HFFc6 (cell line): ENCODE measurements at regions not wholly inside any gene's neighbourhood (a gene's known extent, or its start where the extent isn't known, plus 50 kb on each side); places are given as distances from the start of the nearest gene placed in this dataset.

Source experiments
- DNase-seq: peaks from one replicate; pipeline ENCODE4 v3.0.0-alpha.2; 2018
- H3K27ac Mint-ChIP-seq: 2 replicates; pipeline ENCODE4 v1.8.0; 2020; ENCODE audit warnings: mild to moderate bottlenecking, mixed read lengths
- H3K27me3 Mint-ChIP-seq: 2 replicates; pipeline ENCODE4 v1.8.0; 2021; ENCODE audit warnings: mild to moderate bottlenecking, moderate library complexity, mixed read lengths; ENCODE audit not compliant: insufficient read depth
- H3K36me3 Mint-ChIP-seq: 2 replicates; pipeline ENCODE4 v1.8.0; 2021; ENCODE audit warnings: low read depth, mixed read lengths
- H3K4me1 Mint-ChIP-seq: 2 replicates; pipeline ENCODE4 v1.8.0; 2020; ENCODE audit warnings: low read depth, mixed read lengths
- H3K4me3 Mint-ChIP-seq: 2 replicates; pipeline ENCODE4 v1.8.0; 2020; ENCODE audit warnings: mild to moderate bottlenecking, moderate library complexity, mixed read lengths
- H3K9me3 Mint-ChIP-seq: 2 replicates; pipeline ENCODE4 v1.8.0; 2020; ENCODE audit warnings: mild to moderate bottlenecking, mixed read lengths
- TF ChIP-seq, protein P1 (sequence below): fragments of 200-600 bp; sonication (generic); IDR thresholded peaks from 2 replicates; pipeline ENCODE4 v1.5.0; 2021; ENCODE audit warnings: antibody characterized with exemption, mild to moderate bottlenecking

DNA sequence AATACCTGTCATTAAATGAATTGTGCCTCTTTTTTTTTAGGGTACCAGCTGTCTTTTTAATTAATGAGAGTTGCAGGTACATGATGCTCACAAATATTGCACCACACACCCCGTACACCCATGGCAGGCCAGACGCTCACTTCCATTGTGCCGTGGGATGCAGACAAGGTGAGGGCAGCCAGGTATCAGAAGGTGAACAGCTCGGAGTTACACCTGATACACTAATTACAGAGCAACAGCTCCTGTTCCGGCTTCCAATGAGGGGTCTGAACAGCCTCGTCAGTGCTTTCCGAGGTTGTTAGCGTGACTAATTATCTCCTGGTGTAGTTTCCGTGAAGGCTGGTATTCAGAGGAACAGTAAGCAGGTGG is 442.8 kb downstream of the ZNF516 start:
- Mint-ChIP-seq H3K4me1 (no peaks in the 10 kb centered on the region), H3K9me3 (peaks cover 64% of the 10 kb centered on the region), H3K27me3 (no peaks in the 10 kb centered on the region; the same call in 1 of the 2 replicates), H3K36me3 (no peaks in the 10 kb centered on the region), H3K27ac (no peak overlapping the region), H3K4me3 (no peak overlapping the region)
- TF ChIP-seq, protein P1, sequence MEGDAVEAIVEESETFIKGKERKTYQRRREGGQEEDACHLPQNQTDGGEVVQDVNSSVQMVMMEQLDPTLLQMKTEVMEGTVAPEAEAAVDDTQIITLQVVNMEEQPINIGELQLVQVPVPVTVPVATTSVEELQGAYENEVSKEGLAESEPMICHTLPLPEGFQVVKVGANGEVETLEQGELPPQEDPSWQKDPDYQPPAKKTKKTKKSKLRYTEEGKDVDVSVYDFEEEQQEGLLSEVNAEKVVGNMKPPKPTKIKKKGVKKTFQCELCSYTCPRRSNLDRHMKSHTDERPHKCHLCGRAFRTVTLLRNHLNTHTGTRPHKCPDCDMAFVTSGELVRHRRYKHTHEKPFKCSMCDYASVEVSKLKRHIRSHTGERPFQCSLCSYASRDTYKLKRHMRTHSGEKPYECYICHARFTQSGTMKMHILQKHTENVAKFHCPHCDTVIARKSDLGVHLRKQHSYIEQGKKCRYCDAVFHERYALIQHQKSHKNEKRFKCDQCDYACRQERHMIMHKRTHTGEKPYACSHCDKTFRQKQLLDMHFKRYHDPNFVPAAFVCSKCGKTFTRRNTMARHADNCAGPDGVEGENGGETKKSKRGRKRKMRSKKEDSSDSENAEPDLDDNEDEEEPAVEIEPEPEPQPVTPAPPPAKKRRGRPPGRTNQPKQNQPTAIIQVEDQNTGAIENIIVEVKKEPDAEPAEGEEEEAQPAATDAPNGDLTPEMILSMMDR, result no peak
- DNase-seq, result no peak

DNA sequence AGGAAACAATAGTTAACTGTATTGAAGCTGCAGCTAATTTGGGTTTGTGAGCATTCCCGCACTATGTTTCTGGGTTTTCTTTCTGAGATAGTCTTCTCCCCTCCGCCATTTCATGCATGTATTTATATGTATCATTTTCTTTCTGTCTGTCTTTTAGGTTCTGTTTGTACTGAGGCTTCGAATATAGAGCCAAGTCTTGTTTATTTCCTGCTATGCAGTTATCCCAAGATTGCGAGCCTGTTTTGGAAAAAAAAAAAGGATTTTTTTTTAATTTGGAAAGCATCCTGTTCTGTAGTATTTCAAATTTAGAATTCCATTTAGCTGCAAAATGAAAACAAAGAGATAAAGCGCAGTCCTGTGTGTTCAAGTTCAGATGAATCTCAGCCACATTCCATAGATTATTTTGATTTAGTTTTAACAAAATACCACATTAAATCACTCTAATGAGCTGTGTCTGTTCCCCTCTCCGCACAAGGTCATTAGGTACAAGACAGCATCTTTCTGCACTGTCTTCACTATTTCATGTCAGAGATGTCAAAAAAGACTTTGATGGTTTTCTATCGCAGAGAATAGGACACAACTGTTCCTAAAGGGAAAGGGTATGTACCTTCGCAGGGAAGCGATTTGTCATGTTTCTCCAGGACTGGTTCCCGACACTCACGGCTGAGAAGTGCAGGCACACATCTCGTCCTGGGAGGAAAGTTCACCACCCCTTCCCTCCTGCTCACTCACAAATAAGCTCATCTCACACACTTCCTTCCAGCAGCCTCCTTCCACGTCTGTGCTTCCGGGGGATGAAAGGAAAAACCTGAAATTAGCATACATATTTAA is 443.4 kb downstream of the ZNF516 start:
- H3K27ac Mint-ChIP-seq, result no peak overlapping the region
- TF ChIP-seq, protein P1, result no peak

GRCh38 chr18:76046221-76046620 is 448.8 kb downstream of the ZNF516 start:
- TF ChIP-seq, protein P1, result no peak
- H3K36me3 Mint-ChIP-seq, result no peaks in the 10 kb centered on the region
- H3K27ac Mint-ChIP-seq, result no peak overlapping the region
- H3K9me3 Mint-ChIP-seq, result peaks cover 34% of the 10 kb centered on the region
- H3K4me1 Mint-ChIP-seq, result no peaks in the 10 kb centered on the region
- H3K4me3 Mint-ChIP-seq, result no peak overlapping the region
- H3K27me3 Mint-ChIP-seq, result no peaks in the 10 kb centered on the region; the same call in 1 of the 2 replicates
- no peak for DNase-seq

More for the DNA sequence above, 443.4 kb downstream of the ZNF516 start:
- DNase-seq, result no peak
- H3K4me1 Mint-ChIP-seq, result no peaks in the 10 kb centered on the region
- no peaks in the 10 kb centered on the region; the same call in 1 of the 2 replicates for H3K27me3 Mint-ChIP-seq
- peaks cover 58% of the 10 kb centered on the region for H3K9me3 Mint-ChIP-seq
- H3K36me3 Mint-ChIP-seq, result no peaks in the 10 kb centered on the region
- H3K4me3 Mint-ChIP-seq, result no peak overlapping the region

- DNase-seq, result no peak
- Mint-ChIP-seq H3K4me3 (no peak overlapping the region), H3K27me3 (peaks cover 1% of the 10 kb centered on the region; the same call in 1 of the 2 replicates), H3K4me1 (no peaks in the 10 kb centered on the region), H3K36me3 (no peaks in the 10 kb centered on the region), H3K9me3 (peaks cover 24% of the 10 kb centered on the region), H3K27ac (no peak overlapping the region)
- TF ChIP-seq, protein P1, result no peak
Observed at GRCh38 chr18:76042511-76042910, 452.5 kb downstream of the ZNF516 start.

GRCh38 chr18:76018210-76018609 is 476.8 kb downstream of the ZNF516 start:
- no peak overlapping the region for H3K27ac Mint-ChIP-seq
- no peak overlapping the region for H3K4me3 Mint-ChIP-seq
- H3K9me3 Mint-ChIP-seq, result peaks cover 34% of the 10 kb centered on the region
- DNase-seq, result no peak
- H3K4me1 Mint-ChIP-seq, result no peaks in the 10 kb centered on the region
- no peaks in the 10 kb centered on the region for H3K36me3 Mint-ChIP-seq
- TF ChIP-seq, protein P1, result no peak
- no peaks in the 10 kb centered on the region; the same call in 1 of the 2 replicates for H3K27me3 Mint-ChIP-seq
